Vagina (tissue), 2 donors: ENCODE measurements at regions not wholly inside any gene's neighbourhood (a gene's known extent, or its start where the extent isn't known, plus 50 kb on each side); places are given as distances from the start of the nearest gene placed in this dataset.

Experiments
- DNase-seq, 2 donors: peaks; one replicate each; pipeline ENCODE4 v3.0.0-alpha.2; 2017; ENCODE audit errors: extremely low spot score in 2 of 2
- H3K27ac ChIP-seq: fragments of 200-600 bp; sonication (generic); one replicate; pipeline ENCODE4 v1.5.1; 2019
- H3K27me3 ChIP-seq: fragments of 200-600 bp; sonication (generic); one replicate; pipeline ENCODE4 v1.5.1; 2019
- H3K36me3 ChIP-seq, 2 donors: fragments of 200-600 bp; sonication (generic); one replicate each; pipeline ENCODE4 v1.5.1; 2017 to 2019
- H3K4me1 ChIP-seq: fragments of 200-600 bp; sonication (generic); one replicate; pipeline ENCODE4 v1.5.1; 2019
- H3K4me3 ChIP-seq, 2 donors: fragments of 200-600 bp; sonication (generic); 1 replicate in 1 of 2; 2 replicates in 1 of 2; pipeline ENCODE4 v1.5.1; 2016 to 2019
- H3K9me3 ChIP-seq: fragments of 200-600 bp; sonication (generic); one replicate; pipeline ENCODE4 v1.5.1; 2019
- CTCF ChIP-seq, 3 experiments: fragments of 450-650 bp in 2 of 3; fragments of 200-600 bp in 1 of 3; sonication (generic) in 1 of 3; IDR thresholded peaks; one replicate each; pipeline ENCODE4 v1.5.1; 2017 to 2019; ENCODE audit warnings: antibody characterized with exemption in 3 of 3, mild to moderate bottlenecking in 2 of 3, moderate library complexity in 2 of 3
- POLR2A ChIP-seq, 2 donors: fragments of 450-650 bp; IDR thresholded peaks; one replicate each; pipeline ENCODE4 v1.6.1; 2017; ENCODE audit warnings: antibody characterized with exemption in 2 of 2, mild to moderate bottlenecking in 2 of 2, moderate library complexity in 2 of 2
- POLR2AphosphoS5 ChIP-seq, 2 donors: sonication (generic); formaldehyde crosslinking; IDR thresholded peaks; one replicate each; pipeline ENCODE4 v1.9.0; 2017; ENCODE audit warnings: antibody characterized with exemption in 2 of 2, mild to moderate bottlenecking in 2 of 2, low read depth in 1 of 2; ENCODE audit not compliant: insufficient read depth in 1 of 2
- intact Hi-C: fragments of 100-400 bp; cut with DNase I; formaldehyde crosslinking; loops from one replicate; pipeline ENCODE4 v1.15.1; 2023

GRCh38 chr12:72793796-72794195 lies 521.6 kb downstream of the TRHDE start:
- H3K9me3 ChIP-seq: no peaks in the 10 kb centered on the region
- no peak for TF ChIP-seq POLR2A (IDR thresholded peaks at IDR 0.05)
- TF ChIP-seq POLR2AphosphoS5 (IDR thresholded peaks at IDR 0.05; ENCODE audit: insufficient read depth in 1 of 2, low read depth in 1 of 2): no peak
- TF ChIP-seq CTCF (IDR thresholded peaks at IDR 0.05): no peak
- no peak for DNase-seq
- no peaks in the 10 kb centered on the region for H3K36me3 ChIP-seq
- no peak overlapping the region for H3K27ac ChIP-seq
- H3K4me1 ChIP-seq: no peaks in the 10 kb centered on the region
- H3K27me3 ChIP-seq: no peaks in the 10 kb centered on the region
- intact Hi-C loops: no loop called here
- H3K4me3 ChIP-seq: no peak overlapping the region

- Histone ChIP-seq H3K4me3 (no peak overlapping the region), H3K9me3 (no peaks in the 10 kb centered on the region), H3K4me1 (no peaks in the 10 kb centered on the region), H3K27me3 (no peaks in the 10 kb centered on the region), H3K36me3 (no peaks in the 10 kb centered on the region), H3K27ac (no peak overlapping the region)
- DNase-seq: no peak
- intact Hi-C loops: no loop called here
- TF ChIP-seq CTCF (IDR thresholded peaks at IDR 0.05) (no peak), POLR2A (IDR thresholded peaks at IDR 0.05) (no peak), POLR2AphosphoS5 (IDR thresholded peaks at IDR 0.05; ENCODE audit: insufficient read depth in 1 of 2, low read depth in 1 of 2) (no peak)
These were observed 543.3 kb downstream of the TRHDE start for GRCh38 chr12:72815421-72815820.

- TF ChIP-seq CTCF (IDR thresholded peaks at IDR 0.05): no peak
- TF ChIP-seq POLR2A (IDR thresholded peaks at IDR 0.05): no peak
- TF ChIP-seq POLR2AphosphoS5 (IDR thresholded peaks at IDR 0.05; ENCODE audit: insufficient read depth in 1 of 2, low read depth in 1 of 2): no peak
- Histone ChIP-seq H3K9me3 (no peaks in the 10 kb centered on the region), H3K27ac (no peak overlapping the region), H3K27me3 (no peaks in the 10 kb centered on the region), H3K4me3 (no peak overlapping the region), H3K36me3 (no peaks in the 10 kb centered on the region), H3K4me1 (no peaks in the 10 kb centered on the region)
- intact Hi-C loops: no loop called here
- DNase-seq: no peak
These were observed 556.6 kb downstream of the TRHDE start for GRCh38 chr12:72828662-72829324.

GRCh38 chr12:72829838-72830237 lies 557.7 kb downstream of the TRHDE start:
- Histone ChIP-seq H3K27me3 (no peaks in the 10 kb centered on the region), H3K4me1 (no peaks in the 10 kb centered on the region), H3K27ac (no peak overlapping the region), H3K36me3 (no peaks in the 10 kb centered on the region), H3K9me3 (no peaks in the 10 kb centered on the region), H3K4me3 (no peak overlapping the region)
- intact Hi-C loops: no loop called here
- TF ChIP-seq POLR2A (IDR thresholded peaks at IDR 0.05): no peak
- TF ChIP-seq POLR2AphosphoS5 (IDR thresholded peaks at IDR 0.05; ENCODE audit: insufficient read depth in 1 of 2, low read depth in 1 of 2): no peak
- no peak for TF ChIP-seq CTCF (IDR thresholded peaks at IDR 0.05)
- no peak for DNase-seq

GRCh38 chr12:72832024-72832423 lies 559.9 kb downstream of the TRHDE start:
- H3K9me3 ChIP-seq: no peaks in the 10 kb centered on the region
- H3K27me3 ChIP-seq: no peaks in the 10 kb centered on the region
- intact Hi-C loops: no loop called here
- no peaks in the 10 kb centered on the region for H3K4me1 ChIP-seq
- no peak for DNase-seq
- TF ChIP-seq POLR2AphosphoS5 (IDR thresholded peaks at IDR 0.05; ENCODE audit: insufficient read depth in 1 of 2, low read depth in 1 of 2): no peak
- no peak for TF ChIP-seq POLR2A (IDR thresholded peaks at IDR 0.05)
- TF ChIP-seq CTCF (IDR thresholded peaks at IDR 0.05): no peak
- H3K4me3 ChIP-seq: no peak overlapping the region
- no peak overlapping the region for H3K27ac ChIP-seq
- no peaks in the 10 kb centered on the region for H3K36me3 ChIP-seq
